LoVo (cell line): ENCODE measurements at regions not wholly inside any gene's neighbourhood (a gene's known extent, or its start where the extent isn't known, plus 50 kb on each side); places are given as distances from the start of the nearest gene placed in this dataset.

Source experiments
- DNase-seq: peaks from one replicate; pipeline ENCODE4 v3.0.0-alpha.2; 2016; ENCODE audit warnings: low spot score

GRCh38 chr11:62073061-62073460 lies 50.8 kb upstream of the INCENP start:
- no peak for DNase-seq

- no peak for DNase-seq
Measured at GRCh38 chr11:62071408-62071807, 52.4 kb upstream of the INCENP start.

- no peak for DNase-seq
Measured at GRCh38 chr11:62069986-62070919, 53.6 kb upstream of the INCENP start.

- no peak for DNase-seq
Measured at GRCh38 chr11:62069374-62069773, 54.4 kb upstream of the INCENP start.

- DNase-seq = no peak
Measured at GRCh38 chr11:62068730-62069129, 55.1 kb upstream of the INCENP start.

GRCh38 chr11:62067741-62068140 lies 56.1 kb upstream of the INCENP start:
- no peak for DNase-seq

- no peak for DNase-seq
Measured at GRCh38 chr11:62064221-62064620, 59.6 kb upstream of the INCENP start.

- DNase-seq = no peak
Measured at GRCh38 chr11:62062223-62062861, 61.5 kb upstream of the INCENP start.

GRCh38 chr11:62061356-62062222 lies 62.2 kb upstream of the INCENP start:
- no peak for DNase-seq

GRCh38 chr11:62057069-62057468 lies 66.7 kb upstream of the INCENP start:
- no peak for DNase-seq

GRCh38 chr11:62055970-62056369 lies 67.8 kb upstream of the INCENP start:
- no peak for DNase-seq

GRCh38 chr11:62054484-62055121 lies 69.2 kb upstream of the INCENP start:
- DNase-seq = peak; percentile 73

GRCh38 chr11:62054081-62054480 lies 69.7 kb upstream of the INCENP start:
- DNase-seq = no peak

- DNase-seq = no peak
Measured at GRCh38 chr11:62050716-62051115, 73.1 kb upstream of the INCENP start.

GRCh38 chr11:62048100-62048499 lies 75.7 kb upstream of the INCENP start:
- peak; percentile 46 for DNase-seq

- DNase-seq = peak; percentile 35
Measured at GRCh38 chr11:62046568-62047100, 77.2 kb upstream of the INCENP start.

GRCh38 chr11:62044639-62045121 lies 77.2 kb upstream of the FTH1 start:
- peak; percentile 93 for DNase-seq

- DNase-seq = no peak
Measured at GRCh38 chr11:62035293-62035692, 67.9 kb upstream of the FTH1 start.

- DNase-seq = no peak
Measured at GRCh38 chr11:62034036-62034338, 66.6 kb upstream of the FTH1 start.

- DNase-seq = peak; percentile 84
Measured at GRCh38 chr11:62033191-62034035, 66.0 kb upstream of the FTH1 start.
